ENCODE measurements at regions not wholly inside any gene's neighbourhood (a gene's known extent, or its start where the extent isn't known, plus 50 kb on each side); places are given as distances from the start of the nearest gene placed in this dataset.

- Histone ChIP-seq H3K4me3 (no peak overlapping the region), H3K36me3 (ENCODE audit: low read depth, missing control alignments) (no peaks in the 10 kb centered on the region), H3K9me3 (no peaks in the 10 kb centered on the region), H3K27ac (no peak overlapping the region), H3K27me3 (no peaks in the 10 kb centered on the region), H3K4me1 (no peaks in the 10 kb centered on the region)
- intact Hi-C loops (cut with DNase I; ENCODE audit: low total_unique reads): no loop called here
- WGBS, 2 donors: 90 to 92% methylated on average over 2 of the region's 2 CpGs
- TF ChIP-seq CTCF (IDR thresholded peaks at IDR 0.05) (no peak), POLR2A (IDR thresholded peaks at IDR 0.05) (no peak)
- no peak for DNase-seq
These were observed 85.3 kb downstream of the SPATA31D1 start for GRCh38 chr9:82073551-82074543.

- intact Hi-C loops (cut with DNase I; ENCODE audit: low total_unique reads): no loop called here
These were observed 91.7 kb downstream of the SPATA31D1 start for GRCh38 chr9:82080265-82080664.

GRCh38 chr9:82081496-82081895 is 92.9 kb downstream of the SPATA31D1 start:
- intact Hi-C loops (cut with DNase I; ENCODE audit: low total_unique reads): no loop called here
- no peak overlapping the region for H3K27ac ChIP-seq
- 86 to 96% methylated on average over 2 of the region's 2 CpGs for WGBS, 2 donors
- no peaks in the 10 kb centered on the region for H3K36me3 ChIP-seq (ENCODE audit: low read depth, missing control alignments)
- no peak for DNase-seq
- no peaks in the 10 kb centered on the region for H3K27me3 ChIP-seq
- no peaks in the 10 kb centered on the region for H3K4me1 ChIP-seq
- no peak overlapping the region for H3K4me3 ChIP-seq
- H3K9me3 ChIP-seq: no peaks in the 10 kb centered on the region
- no peak for TF ChIP-seq CTCF (IDR thresholded peaks at IDR 0.05)
- TF ChIP-seq POLR2A (IDR thresholded peaks at IDR 0.05): no peak

More at GRCh38 chr9:82080265-82080664, 91.7 kb downstream of the SPATA31D1 start:
- Histone ChIP-seq H3K27ac (no peak overlapping the region), H3K4me1 (no peaks in the 10 kb centered on the region), H3K4me3 (no peak overlapping the region), H3K36me3 (ENCODE audit: low read depth, missing control alignments) (no peaks in the 10 kb centered on the region), H3K9me3 (no peaks in the 10 kb centered on the region), H3K27me3 (no peaks in the 10 kb centered on the region)
- DNase-seq: no peak
- TF ChIP-seq CTCF (IDR thresholded peaks at IDR 0.05) (no peak), POLR2A (IDR thresholded peaks at IDR 0.05) (no peak)

- intact Hi-C loops (cut with DNase I; ENCODE audit: low total_unique reads): no loop called here
- TF ChIP-seq CTCF (IDR thresholded peaks at IDR 0.05) (no peak), POLR2A (IDR thresholded peaks at IDR 0.05) (no peak)
- no peaks in the 10 kb centered on the region for H3K9me3 ChIP-seq
- H3K27me3 ChIP-seq: no peaks in the 10 kb centered on the region
- H3K36me3 ChIP-seq (ENCODE audit: low read depth, missing control alignments): no peaks in the 10 kb centered on the region
- H3K27ac ChIP-seq: no peak overlapping the region
- H3K4me3 ChIP-seq: no peak overlapping the region
- no peak for DNase-seq
- no peaks in the 10 kb centered on the region for H3K4me1 ChIP-seq
These were observed 94.0 kb downstream of the SPATA31D1 start for GRCh38 chr9:82082563-82082962.

- intact Hi-C loops (cut with DNase I; ENCODE audit: low total_unique reads): no loop called here
- Histone ChIP-seq H3K36me3 (ENCODE audit: low read depth, missing control alignments) (no peaks in the 10 kb centered on the region), H3K27ac (no peak overlapping the region), H3K27me3 (no peaks in the 10 kb centered on the region), H3K9me3 (no peaks in the 10 kb centered on the region), H3K4me1 (no peaks in the 10 kb centered on the region), H3K4me3 (no peak overlapping the region)
- 75 to 77% methylated on average over 23 to 24 of the region's 24 CpGs for WGBS, 2 donors
- peak; percentile 19 for DNase-seq
- TF ChIP-seq POLR2A (IDR thresholded peaks at IDR 0.05) (no peak), CTCF (IDR thresholded peaks at IDR 0.05) (no peak)
These were observed 100.0 kb downstream of the SPATA31D1 start for GRCh38 chr9:82088591-82088990.

Measured in testis (tissue), 2 donors.